IMR-90 (cell line): ENCODE measurements at regions not wholly inside any gene's neighbourhood (a gene's known extent, or its start where the extent isn't known, plus 50 kb on each side); places are given as distances from the start of the nearest gene placed in this dataset.

Source experiments
- ATAC-seq: fragments of 200-7000 bp; cut with Tn5 transposase; 2 replicates; pipeline ENCODE4 v1.9.1; 2020; ENCODE audit warnings: low read depth, mild to moderate bottlenecking, moderate library complexity
- BruUV-seq: library from RNA; stranded (reverse); fragments of 400-500 nt; replicated peaks from 2 replicates; lab custom pipeline; 2021; lab: Mats Ljungman, UMichigan
- CTCF ChIA-PET: fragments of 300-600 bp; formaldehyde crosslinking; extraction: SDS; loops from one replicate; lab custom pipeline; 2021; ENCODE audit warnings: antibody characterized with exemption; lab: Yijun Ruan, JAX
- POLR2A ChIA-PET: fragments of 300-600 bp; sonication (Branson Sonifier 250); formaldehyde crosslinking; loops from one replicate; lab custom pipeline; 2022; ENCODE audit warnings: antibody characterized with exemption; ENCODE audit not compliant: unreplicated experiment; lab: Charles Lee
- DNase-seq: peaks from one replicate; pipeline ENCODE4 v3.0.0; 2013
- H2AFZ ChIP-seq: replicated peaks from 2 replicates; pipeline ENCODE3; 2013; ENCODE audit warnings: low read length, mild to moderate bottlenecking; ENCODE audit not compliant: poor library complexity
- H2AK5ac ChIP-seq: 2 replicates; pipeline ENCODE4 v1.6.1; 2013; ENCODE audit warnings: low read depth, low read length, inconsistent platforms
- H2AK9ac ChIP-seq: replicated peaks from 2 replicates; pipeline ENCODE3; 2013; ENCODE audit warnings: mild to moderate bottlenecking, low read depth, low read length, moderate library complexity; ENCODE audit not compliant: poor library complexity
- H2BK120ac ChIP-seq: 2 replicates; pipeline ENCODE4 v1.6.1; 2013; ENCODE audit warnings: low read depth, low read length, inconsistent platforms
- H2BK15ac ChIP-seq: 3 replicates; pipeline ENCODE4 v1.6.1; 2013; ENCODE audit warnings: low read depth, low read length, inconsistent platforms
- H2BK20ac ChIP-seq: 2 replicates; pipeline ENCODE4 v1.6.1; 2013; ENCODE audit warnings: low read depth, mild to moderate bottlenecking, inconsistent platforms, low read length, moderate library complexity
- H2BK5ac ChIP-seq: 2 replicates; pipeline ENCODE4 v1.6.1; 2013; ENCODE audit warnings: mild to moderate bottlenecking, low read depth, low read length, inconsistent platforms; ENCODE audit not compliant: poor library complexity, severe bottlenecking
- H3K14ac ChIP-seq: replicated peaks from 2 replicates; pipeline ENCODE4 v1.6.1; 2013; ENCODE audit warnings: low read depth, low read length, inconsistent platforms
- H3K18ac ChIP-seq: 2 replicates; pipeline ENCODE4 v1.6.1; 2013; ENCODE audit warnings: low read depth, low read length, control low read depth
- H3K23ac ChIP-seq: 2 replicates; pipeline ENCODE4 v1.6.1; 2013; ENCODE audit warnings: low read depth, low read length, inconsistent platforms
- H3K27ac ChIP-seq: 2 replicates; pipeline ENCODE4 v1.5.1; 2013; ENCODE audit warnings: mild to moderate bottlenecking, control low read depth, low read length; ENCODE audit not compliant: insufficient read depth
- H3K27me3 ChIP-seq: 2 replicates; pipeline ENCODE4 v1.6.1; 2013; ENCODE audit warnings: low read length; ENCODE audit not compliant: control insufficient read depth, insufficient read depth
- H3K36me3 ChIP-seq: 2 replicates; pipeline ENCODE4 v1.6.1; 2013; ENCODE audit warnings: low read length, mixed read lengths; ENCODE audit not compliant: control insufficient read depth, insufficient read depth
- H3K4ac ChIP-seq: 2 replicates; pipeline ENCODE4 v1.6.1; 2013; ENCODE audit warnings: low read depth, low read length, inconsistent platforms
- H3K4me1 ChIP-seq: 2 replicates; pipeline ENCODE4 v1.6.1; 2013; ENCODE audit warnings: low read length, mixed read lengths; ENCODE audit not compliant: control insufficient read depth, insufficient read depth
- H3K4me2 ChIP-seq: 2 replicates; pipeline ENCODE4 v1.6.1; 2013; ENCODE audit warnings: low read depth, mild to moderate bottlenecking, control low read depth, low read length, moderate library complexity
- H3K4me3 ChIP-seq: 2 replicates; pipeline ENCODE4 v1.5.1; 2013; ENCODE audit warnings: low read depth, mild to moderate bottlenecking, control low read depth, low read length, moderate library complexity; ENCODE audit not compliant: insufficient read depth
- H3K56ac ChIP-seq: 2 replicates; pipeline ENCODE4 v1.6.1; 2013; ENCODE audit warnings: low read length, inconsistent platforms; ENCODE audit not compliant: insufficient read depth; ENCODE audit errors: extremely low read depth
- H3K79me1 ChIP-seq, 2 experiments: 2 replicates each; pipeline ENCODE4 v1.6.1; 2013; ENCODE audit warnings: low read length in 2 of 2, inconsistent platforms in 1 of 2, low read depth in 1 of 2
- H3K9ac ChIP-seq: 2 replicates; pipeline ENCODE4 v1.6.1; 2013; ENCODE audit warnings: low read depth, low read length, control low read depth
- H3K9me1 ChIP-seq: 2 replicates; pipeline ENCODE4 v1.6.1; 2013; ENCODE audit warnings: low read length, inconsistent platforms; ENCODE audit not compliant: insufficient read depth
- H3K9me3 ChIP-seq: 2 replicates; pipeline ENCODE4 v1.6.1; 2013; ENCODE audit warnings: low read length; ENCODE audit not compliant: control insufficient read depth, insufficient read depth
- H4K20me1 ChIP-seq: 2 replicates; pipeline ENCODE4 v1.6.1; 2013; ENCODE audit warnings: low read length, inconsistent platforms; ENCODE audit not compliant: insufficient read depth
- H4K5ac ChIP-seq: 2 replicates; pipeline ENCODE4 v1.6.1; 2013; ENCODE audit warnings: mild to moderate bottlenecking, low read depth, low read length, control low read depth
- H4K8ac ChIP-seq, 2 experiments: 2 replicates each; pipeline ENCODE4 v1.6.1; 2013; ENCODE audit warnings: low read depth in 2 of 2, low read length in 2 of 2, control low read depth in 1 of 2, inconsistent platforms in 1 of 2
- H4K91ac ChIP-seq: 2 replicates; pipeline ENCODE4 v1.6.1; 2013; ENCODE audit warnings: low read depth, low read length, inconsistent platforms; ENCODE audit not compliant: insufficient read depth
- MAFK ChIP-seq: IDR thresholded peaks from 2 replicates; pipeline ENCODE4 v1.6.1; 2012; ENCODE audit warnings: low read depth, low read length, improper control_type of control experiment
- MAZ ChIP-seq: IDR thresholded peaks from 2 replicates; pipeline ENCODE4 v1.6.1; 2012; ENCODE audit warnings: low read depth, mild to moderate bottlenecking, low read length, improper control_type of control experiment, moderate library complexity, borderline replicate concordance
- WGBS, 2 experiments: methylation state at CpG; one replicate each; pipeline versions ENCODE4 v1.1.5 to v1.1.7; 2013; ENCODE audit warnings: missing lambda C conversion rate in 2 of 2; ENCODE audit not compliant: insufficient read length in 1 of 2; ENCODE audit errors: extremely low coverage in 2 of 2; 5-methylcytosine and 5-hydroxymethylcytosine counted together
- dilution Hi-C: fragments of 300-500 bp; cut with HindIII; formaldehyde crosslinking; loops from one replicate; pipeline ENCODE4 v1.14.3; 2018; ENCODE audit warnings: low sequenced_read_pairs; ENCODE audit not compliant: unreplicated experiment
- in situ Hi-C: fragments of 300-500 bp; cut with MboI; formaldehyde crosslinking; loops from 3 replicates; pipeline ENCODE4 v1.14.3; 2019; ENCODE audit warnings: low sequenced_read_pairs, inconsistent platforms, mixed read lengths
- intact Hi-C: fragments of 100-400 bp; cut with micrococcal nuclease; formaldehyde crosslinking; loops from 2 replicates; pipeline ENCODE4 v1.10.0; 2022

GRCh38 chr4:60605646-60606354 is 594.3 kb upstream of the ADGRL3 start:
- CTCF ChIA-PET = no interaction called here
- H3K9ac ChIP-seq = no peak overlapping the region
- no peak overlapping the region for H2AFZ ChIP-seq
- H2BK5ac ChIP-seq = peak overlapping the region; percentile 53
- H4K20me1 ChIP-seq = no peaks in the 10 kb centered on the region
- no peak overlapping the region for H2BK15ac ChIP-seq
- H2AK5ac ChIP-seq = no peak overlapping the region
- TF ChIP-seq MAFK (no peak), MAZ (no peak)
- no peak overlapping the region for H2BK120ac ChIP-seq
- H3K36me3 ChIP-seq = no peaks in the 10 kb centered on the region
- H4K8ac ChIP-seq = no peak overlapping the region
- H4K91ac ChIP-seq = no peak overlapping the region
- no peak overlapping the region for H3K23ac ChIP-seq
- no peak overlapping the region for H3K56ac ChIP-seq
- no peak overlapping the region for H2BK20ac ChIP-seq
- no peak overlapping the region for H3K14ac ChIP-seq
- no peaks in the 10 kb centered on the region for H3K9me1 ChIP-seq
- H3K79me1 ChIP-seq = no peaks in the 10 kb centered on the region
- intact Hi-C loops = no loop called here
- no peak overlapping the region for H3K27ac ChIP-seq
- BruUV-seq = no TSS peak
- WGBS, 2 experiments = no CpG with 5 or more reads among the region's 2 CpGs
- in situ Hi-C loops = no loop called here
- no peak overlapping the region for H3K4me3 ChIP-seq
- H3K4me2 ChIP-seq = no peak overlapping the region
- no peak overlapping the region for H2AK9ac ChIP-seq
- no peak overlapping the region for H3K18ac ChIP-seq
- DNase-seq = peak; percentile 73
- no peaks in the 10 kb centered on the region for H3K9me3 ChIP-seq
- dilution Hi-C loops = no loop called here
- no peak overlapping the region for H3K4ac ChIP-seq
- H3K27me3 ChIP-seq = no peaks in the 10 kb centered on the region
- no peaks in the 10 kb centered on the region; the same call in 1 of the 2 replicates for H3K4me1 ChIP-seq
- peak; percentile 68 for ATAC-seq
- POLR2A ChIA-PET = no interaction called here
- no peak overlapping the region for H4K5ac ChIP-seq
